Cardiac fibroblast (primary cell): ENCODE measurements at regions not wholly inside any gene's neighbourhood (a gene's known extent, or its start where the extent isn't known, plus 50 kb on each side); places are given as distances from the start of the nearest gene placed in this dataset.
"Not testable (repeated sequence)": the region's sequence is repeated elsewhere in the genome, so short reads cannot be mapped to it uniquely, and the experiment has no call there.

Experiments
- DNase-seq, 2 donors: peaks; one replicate each; pipeline versions ENCODE4 v3.0.0 to v3.0.0-alpha.2; 2010; ENCODE audit warnings: low read depth in 2 of 2
- H3K4me3 ChIP-seq, 2 donors: replicated peaks in 1 of 2; 1 replicate in 1 of 2; 2 replicates in 1 of 2; pipeline ENCODE4 v1.5.1; 2011; ENCODE audit warnings: low read depth in 2 of 2, low read length in 2 of 2, mild to moderate bottlenecking in 2 of 2, moderate library complexity in 1 of 2
- TF ChIP-seq, protein P1 (sequence below): IDR thresholded peaks from one replicate; pipeline ENCODE4 v1.5.1; 2011; ENCODE audit warnings: low read depth, mild to moderate bottlenecking, low read length, inconsistent platforms

- DNase-seq = no peak
- TF ChIP-seq, protein P1, sequence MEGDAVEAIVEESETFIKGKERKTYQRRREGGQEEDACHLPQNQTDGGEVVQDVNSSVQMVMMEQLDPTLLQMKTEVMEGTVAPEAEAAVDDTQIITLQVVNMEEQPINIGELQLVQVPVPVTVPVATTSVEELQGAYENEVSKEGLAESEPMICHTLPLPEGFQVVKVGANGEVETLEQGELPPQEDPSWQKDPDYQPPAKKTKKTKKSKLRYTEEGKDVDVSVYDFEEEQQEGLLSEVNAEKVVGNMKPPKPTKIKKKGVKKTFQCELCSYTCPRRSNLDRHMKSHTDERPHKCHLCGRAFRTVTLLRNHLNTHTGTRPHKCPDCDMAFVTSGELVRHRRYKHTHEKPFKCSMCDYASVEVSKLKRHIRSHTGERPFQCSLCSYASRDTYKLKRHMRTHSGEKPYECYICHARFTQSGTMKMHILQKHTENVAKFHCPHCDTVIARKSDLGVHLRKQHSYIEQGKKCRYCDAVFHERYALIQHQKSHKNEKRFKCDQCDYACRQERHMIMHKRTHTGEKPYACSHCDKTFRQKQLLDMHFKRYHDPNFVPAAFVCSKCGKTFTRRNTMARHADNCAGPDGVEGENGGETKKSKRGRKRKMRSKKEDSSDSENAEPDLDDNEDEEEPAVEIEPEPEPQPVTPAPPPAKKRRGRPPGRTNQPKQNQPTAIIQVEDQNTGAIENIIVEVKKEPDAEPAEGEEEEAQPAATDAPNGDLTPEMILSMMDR = no peak
- H3K4me3 ChIP-seq = no peak overlapping the region
Measured at GRCh38 chr5:84752780-84753179, 368.1 kb upstream of the EDIL3 start.

DNA sequence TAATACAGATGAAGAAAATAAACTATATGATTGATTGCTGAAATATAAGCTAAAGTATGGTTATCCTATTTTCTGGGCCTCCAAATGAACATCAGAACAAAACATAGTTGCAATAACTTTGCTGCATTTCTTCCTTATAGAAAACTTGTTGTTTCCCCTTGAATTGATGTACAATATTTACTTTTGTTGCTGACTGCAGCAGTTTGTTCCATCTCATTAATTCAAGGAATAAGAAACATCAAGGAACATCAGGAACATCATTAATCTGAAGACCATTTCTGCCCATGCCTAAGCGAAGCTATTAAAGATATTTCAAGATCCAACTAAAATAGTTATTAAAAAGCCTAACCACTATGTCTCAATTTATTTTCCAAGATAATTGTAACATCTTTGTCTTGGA, 363.6 kb upstream of the EDIL3 start:
- TF ChIP-seq, protein P1 = no peak
- H3K4me3 ChIP-seq = no peak overlapping the region

GRCh38 chr5:84746280-84746679, 361.6 kb upstream of the EDIL3 start:
- H3K4me3 ChIP-seq, DNase-seq: not testable (repeated sequence)

More for the DNA sequence above, 363.6 kb upstream of the EDIL3 start:
- DNase-seq = no peak

DNA sequence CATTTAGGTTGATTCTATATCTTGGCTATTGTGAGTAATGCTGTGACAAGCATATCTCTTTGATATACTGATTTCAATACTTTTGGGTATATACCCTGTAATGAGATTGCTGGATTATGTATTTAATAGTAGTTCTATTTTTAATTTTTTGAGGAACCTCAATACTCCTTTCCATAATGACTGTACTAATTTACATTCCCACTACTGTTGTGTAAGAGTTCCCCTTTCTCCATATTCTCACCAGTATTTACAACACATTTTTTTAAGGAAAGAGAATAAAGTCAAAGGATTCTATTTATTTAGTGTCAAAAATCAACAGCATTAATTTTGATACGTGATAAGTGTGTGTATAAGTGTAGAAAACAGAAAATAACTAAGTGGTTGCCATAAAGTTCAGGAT, 356.4 kb upstream of the EDIL3 start:
- no peak for DNase-seq

DNA sequence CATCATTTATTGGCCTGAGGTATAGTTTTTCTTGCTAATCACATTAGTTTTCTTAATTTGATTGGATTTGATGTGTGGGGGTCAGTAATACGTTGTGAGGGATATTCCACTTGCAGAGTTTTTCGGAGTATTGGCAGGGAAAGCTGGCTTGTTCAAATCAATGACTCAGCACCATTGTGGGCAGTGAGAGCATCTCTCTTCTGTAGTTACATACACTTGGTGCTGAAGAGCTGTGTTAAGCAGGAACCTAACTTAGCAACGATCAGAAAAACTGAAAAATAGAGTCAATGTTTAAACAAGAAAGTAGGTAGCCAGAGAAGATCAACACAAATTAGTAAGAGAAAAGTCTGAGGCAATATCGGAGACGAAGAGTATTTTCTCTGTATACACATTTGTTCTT, 344.6 kb upstream of the EDIL3 start:
- TF ChIP-seq, protein P1 = no peak
- no peak overlapping the region for H3K4me3 ChIP-seq
- DNase-seq = peak; percentile 16 to 42

More for the DNA sequence above, 356.4 kb upstream of the EDIL3 start:
- no peak overlapping the region for H3K4me3 ChIP-seq
- TF ChIP-seq, protein P1 = no peak

- TF ChIP-seq, protein P1 = no peak
- H3K4me3 ChIP-seq = no peak overlapping the region
- no peak for DNase-seq
Measured at GRCh38 chr5:84727708-84728107, 343.0 kb upstream of the EDIL3 start.

GRCh38 chr5:84725946-84726570, 341.4 kb upstream of the EDIL3 start:
- DNase-seq = no peak
- TF ChIP-seq, protein P1 = no peak
- H3K4me3 ChIP-seq = no peak overlapping the region
